ENCODE measurements at regions not wholly inside any gene's neighbourhood (a gene's known extent, or its start where the extent isn't known, plus 50 kb on each side); places are given as distances from the start of the nearest gene placed in this dataset.

DNA sequence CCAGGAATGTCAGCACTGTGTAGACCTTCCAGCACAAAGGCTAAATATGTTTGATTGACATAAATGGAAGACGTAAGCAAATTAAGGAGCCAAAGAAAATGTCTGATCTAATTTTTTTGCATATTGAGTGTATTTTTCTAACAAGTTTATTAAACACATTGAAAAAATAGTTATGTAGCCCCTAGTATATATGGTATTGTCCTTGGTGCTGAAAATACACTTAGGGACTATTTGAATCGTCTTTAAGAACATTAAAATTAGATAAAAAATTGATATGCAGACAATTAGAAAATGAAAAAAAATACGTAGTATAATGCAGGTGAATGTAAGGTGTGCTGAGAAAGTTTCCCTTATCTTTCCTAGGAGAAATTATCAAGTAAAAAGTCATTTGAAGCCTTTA is 337.0 kb downstream of the OMA1 start:
- Histone ChIP-seq H3K4me1 (replicated peaks in 1 of 2; ENCODE audit: control insufficient read depth in 2 of 2, insufficient read depth in 2 of 2, low read length in 2 of 2) (no peaks in the 10 kb centered on the region), H3K27ac (ENCODE audit: extremely low read depth, low read depth, low read length) (no peak overlapping the region), H3K27me3 (ENCODE audit: control insufficient read depth in 2 of 2, insufficient read depth in 2 of 2, low read length in 2 of 2) (no peaks in the 10 kb centered on the region), H3K4me3 (no peak overlapping the region), H3K9ac (ENCODE audit: insufficient read depth in 1 of 2, low read depth in 2 of 2, low read length in 2 of 2) (no peak overlapping the region), H3K9me1 (ENCODE audit: control insufficient read depth, insufficient read depth, low read length) (no peaks in the 10 kb centered on the region), H3K36me3 (ENCODE audit: control insufficient read depth, insufficient read depth, low read length) (no peaks in the 10 kb centered on the region), H4K20me1 (replicated peaks; ENCODE audit: control insufficient read depth, insufficient read depth, low read length) (no peaks in the 10 kb centered on the region), H3K79me2 (ENCODE audit: control insufficient read depth, insufficient read depth, low read length) (no peaks in the 10 kb centered on the region), H3K4me2 (ENCODE audit: insufficient read depth, low read length) (no peak overlapping the region), H2AFZ (ENCODE audit: low read depth, low read length) (no peak overlapping the region), H3K9me3 (replicated peaks; ENCODE audit: control insufficient read depth, insufficient read depth, low read depth, low read length) (no peaks in the 10 kb centered on the region)
- in situ Hi-C loops (cut with MboI): no loop called here
- FAIRE-seq (no peak), ATAC-seq (no peak), DNase-seq (ENCODE audit: extremely low read depth in 1 of 4, low spot score in 3 of 4) (no peak)
- CTCF ChIA-PET (ENCODE audit: low intra/inter-chr PET ratio): no interaction called here
- TF ChIP-seq, protein P1, sequence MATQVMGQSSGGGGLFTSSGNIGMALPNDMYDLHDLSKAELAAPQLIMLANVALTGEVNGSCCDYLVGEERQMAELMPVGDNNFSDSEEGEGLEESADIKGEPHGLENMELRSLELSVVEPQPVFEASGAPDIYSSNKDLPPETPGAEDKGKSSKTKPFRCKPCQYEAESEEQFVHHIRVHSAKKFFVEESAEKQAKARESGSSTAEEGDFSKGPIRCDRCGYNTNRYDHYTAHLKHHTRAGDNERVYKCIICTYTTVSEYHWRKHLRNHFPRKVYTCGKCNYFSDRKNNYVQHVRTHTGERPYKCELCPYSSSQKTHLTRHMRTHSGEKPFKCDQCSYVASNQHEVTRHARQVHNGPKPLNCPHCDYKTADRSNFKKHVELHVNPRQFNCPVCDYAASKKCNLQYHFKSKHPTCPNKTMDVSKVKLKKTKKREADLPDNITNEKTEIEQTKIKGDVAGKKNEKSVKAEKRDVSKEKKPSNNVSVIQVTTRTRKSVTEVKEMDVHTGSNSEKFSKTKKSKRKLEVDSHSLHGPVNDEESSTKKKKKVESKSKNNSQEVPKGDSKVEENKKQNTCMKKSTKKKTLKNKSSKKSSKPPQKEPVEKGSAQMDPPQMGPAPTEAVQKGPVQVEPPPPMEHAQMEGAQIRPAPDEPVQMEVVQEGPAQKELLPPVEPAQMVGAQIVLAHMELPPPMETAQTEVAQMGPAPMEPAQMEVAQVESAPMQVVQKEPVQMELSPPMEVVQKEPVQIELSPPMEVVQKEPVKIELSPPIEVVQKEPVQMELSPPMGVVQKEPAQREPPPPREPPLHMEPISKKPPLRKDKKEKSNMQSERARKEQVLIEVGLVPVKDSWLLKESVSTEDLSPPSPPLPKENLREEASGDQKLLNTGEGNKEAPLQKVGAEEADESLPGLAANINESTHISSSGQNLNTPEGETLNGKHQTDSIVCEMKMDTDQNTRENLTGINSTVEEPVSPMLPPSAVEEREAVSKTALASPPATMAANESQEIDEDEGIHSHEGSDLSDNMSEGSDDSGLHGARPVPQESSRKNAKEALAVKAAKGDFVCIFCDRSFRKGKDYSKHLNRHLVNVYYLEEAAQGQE (IDR thresholded peaks at IDR 0.05; ENCODE audit: borderline replicate concordance): peak; percentile 57
- TF ChIP-seq, protein P1 (CRISPR knock-in tag; IDR thresholded peaks at IDR 0.05; ENCODE audit: low read depth): no peak
- TF ChIP-seq KAT8 (IDR thresholded peaks at IDR 0.05; ENCODE audit: low read depth): no peak
- WGBS (ENCODE audit: insufficient coverage, low coverage, missing lambda C conversion rate): 0% methylated on average over 3 of the region's 3 CpGs
- POLR2A ChIA-PET: interaction anchor here (0.6 kb wide), 1 partner anchor 35 kb away, joined by 4 read pairs; no protein-coding TSS in a partner anchor
- intact Hi-C loops (cut with micrococcal nuclease): no loop called here
- no TSS peak for BruUV-seq (replicated peaks)

All from K562 (cell line).